HG03064 (cell line): ENCODE measurements at regions not wholly inside any gene's neighbourhood (a gene's known extent, or its start where the extent isn't known, plus 50 kb on each side); places are given as distances from the start of the nearest gene placed in this dataset.

Experiments
- ATAC-seq: cut with Tn5 transposase; IDR thresholded peaks from one replicate; pipeline ENCODE4 v1.9.1; 2021; ENCODE audit warnings: low read depth; ENCODE audit not compliant: unreplicated experiment

DNA sequence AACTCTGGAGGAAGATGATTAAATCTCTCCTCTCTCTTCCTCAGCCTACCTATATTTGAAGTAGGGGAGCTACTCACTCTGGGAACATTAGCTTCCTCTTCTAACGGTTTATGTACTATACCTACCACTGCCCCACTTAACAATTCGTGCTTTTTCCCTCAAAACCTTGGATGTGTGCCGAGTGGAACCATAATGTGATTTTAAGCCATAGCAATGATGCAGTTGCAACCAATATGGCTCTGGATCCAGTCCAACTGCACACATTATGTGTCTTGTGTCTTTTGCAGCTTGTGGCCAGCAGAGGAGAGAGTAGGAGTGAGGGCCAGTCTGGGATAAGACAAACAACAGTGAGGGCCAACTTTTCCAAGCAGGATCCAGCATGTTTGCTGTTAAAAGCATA, 170.7 kb downstream of the GATA3 start:
- ATAC-seq: no peak

DNA sequence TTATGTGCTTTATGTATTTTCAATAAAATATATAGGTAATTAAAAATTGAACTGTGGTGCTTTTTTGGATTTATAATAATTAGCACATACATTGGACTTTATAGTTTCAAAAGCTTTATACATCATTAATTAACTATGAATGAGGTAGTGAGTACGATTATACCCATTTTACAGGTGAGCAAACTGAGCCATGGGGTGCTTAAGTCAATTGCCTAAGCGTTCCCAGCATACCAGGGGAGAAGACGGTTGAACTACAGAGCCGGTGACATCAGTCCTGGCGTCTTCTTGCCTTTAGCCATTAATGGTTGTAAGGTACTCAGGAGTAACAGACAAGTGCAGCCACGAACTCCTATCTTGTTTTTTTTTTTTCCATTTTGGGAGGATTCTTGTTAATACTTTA, 172.8 kb downstream of the GATA3 start:
- ATAC-seq: no peak

DNA sequence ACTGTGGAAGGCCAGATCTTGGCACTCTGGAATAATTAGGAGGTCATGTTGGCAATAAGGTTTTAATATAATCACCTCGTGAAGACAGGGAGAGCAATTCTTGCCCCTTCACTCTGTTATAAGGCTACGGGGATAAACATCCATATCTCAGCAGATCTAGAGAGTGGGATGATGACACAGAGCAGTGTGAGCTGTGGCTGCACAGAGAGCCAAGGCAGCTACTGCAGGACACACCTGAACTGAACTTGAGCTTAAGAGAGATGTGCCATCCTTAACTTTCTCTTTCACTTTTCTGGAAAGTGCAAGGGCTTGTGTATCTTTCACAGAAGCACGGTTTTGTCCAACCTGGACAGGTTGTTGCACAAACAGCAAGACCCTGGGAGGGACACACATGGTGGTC, 174.7 kb downstream of the GATA3 start:
- ATAC-seq: no peak

DNA sequence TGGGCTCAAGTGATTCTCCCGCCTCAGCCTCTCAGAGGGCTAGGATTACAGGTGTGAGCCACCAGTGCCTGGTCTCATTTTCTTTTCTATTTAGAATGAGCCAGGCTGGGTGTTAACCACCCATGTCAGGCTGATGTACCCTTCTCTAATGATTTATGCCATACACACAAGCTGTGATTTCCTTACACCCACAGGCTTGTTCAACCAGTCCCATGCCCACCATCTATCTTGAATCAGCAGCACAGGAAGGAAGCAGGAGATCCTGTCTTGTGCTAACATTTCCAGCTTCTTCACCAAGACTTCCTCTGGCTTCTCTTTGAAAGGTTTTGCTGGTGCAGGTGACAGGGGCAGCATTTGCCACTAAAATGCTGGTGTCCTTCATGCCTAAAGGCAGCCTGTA, 176.4 kb downstream of the GATA3 start:
- ATAC-seq: no peak

DNA sequence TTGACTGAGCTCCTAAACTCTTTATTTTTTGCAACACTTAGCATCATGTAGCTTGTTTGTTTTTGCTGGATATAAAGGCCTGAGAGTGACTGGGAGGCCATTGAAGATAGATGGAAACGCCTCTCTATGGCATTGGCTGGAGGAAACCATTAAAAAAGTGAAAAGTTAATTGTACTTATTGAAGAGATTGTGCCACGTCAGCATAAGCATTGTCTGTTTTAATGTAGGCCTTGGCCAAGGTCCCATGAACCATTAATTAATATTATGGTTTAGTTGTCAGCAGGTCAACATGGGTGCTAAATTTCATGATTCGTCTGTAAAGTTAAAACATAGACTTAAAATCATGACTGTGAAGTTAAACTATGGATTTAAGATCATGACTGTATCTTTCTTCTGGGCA, 178.6 kb downstream of the GATA3 start:
- no peak for ATAC-seq

DNA sequence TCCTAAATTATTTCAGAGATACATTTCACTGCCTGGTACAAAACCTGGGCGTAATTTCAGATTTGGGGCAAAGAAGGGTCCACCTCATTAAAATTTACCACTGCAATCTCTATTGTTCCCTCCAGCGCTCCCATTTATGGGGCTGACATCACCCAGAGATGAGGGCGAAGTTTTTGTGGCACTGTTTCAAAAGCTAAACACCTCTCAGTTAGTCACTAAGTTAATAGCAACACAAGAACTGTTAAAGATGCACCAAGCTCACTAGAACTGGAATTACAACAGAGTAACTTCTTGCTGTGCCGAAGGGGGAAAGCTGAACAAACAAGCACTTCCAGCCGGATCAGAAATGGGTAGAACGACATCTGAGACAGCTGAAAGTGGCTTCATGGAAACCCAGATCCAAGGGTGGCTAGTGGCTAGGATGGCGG, 179.4 kb downstream of the GATA3 start:
- no peak for ATAC-seq

DNA sequence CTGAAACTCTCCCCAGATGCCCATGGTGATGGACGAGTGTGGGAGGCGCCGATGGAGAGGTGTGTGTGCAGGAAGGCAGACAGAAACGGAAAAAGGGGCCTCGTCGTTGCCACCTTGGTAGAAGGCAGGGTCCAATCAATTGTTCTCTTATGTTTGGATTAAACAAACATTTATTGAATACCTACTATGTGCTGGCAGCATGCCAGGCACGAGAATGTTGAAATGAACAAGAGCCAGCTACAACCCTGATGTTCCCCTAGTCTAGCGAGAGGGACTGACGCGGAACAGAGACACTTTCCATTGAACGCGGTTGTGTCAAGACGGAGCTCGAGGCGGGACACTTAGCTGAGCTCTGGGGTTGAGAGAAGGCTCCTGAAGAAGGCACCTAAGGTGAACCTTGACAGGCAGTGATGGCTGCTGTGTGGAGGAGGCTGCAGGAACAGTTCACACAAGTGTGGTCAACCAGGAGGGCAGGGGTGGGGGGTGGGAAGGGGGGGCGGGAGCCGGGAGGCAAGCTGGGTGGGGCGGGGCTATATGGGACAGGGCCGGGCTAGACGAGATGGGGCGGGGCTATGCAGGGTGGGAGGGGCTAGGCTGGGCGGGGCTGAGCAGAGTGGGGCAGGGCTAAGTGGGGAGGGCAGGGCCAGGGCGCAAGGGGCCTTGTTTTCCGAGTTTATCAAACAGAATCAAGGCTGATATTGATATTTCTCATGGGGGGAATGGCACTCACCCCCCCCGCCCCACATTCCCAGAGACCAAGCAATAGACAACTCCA, 181.0 kb downstream of the GATA3 start:
- ATAC-seq: no peak

DNA sequence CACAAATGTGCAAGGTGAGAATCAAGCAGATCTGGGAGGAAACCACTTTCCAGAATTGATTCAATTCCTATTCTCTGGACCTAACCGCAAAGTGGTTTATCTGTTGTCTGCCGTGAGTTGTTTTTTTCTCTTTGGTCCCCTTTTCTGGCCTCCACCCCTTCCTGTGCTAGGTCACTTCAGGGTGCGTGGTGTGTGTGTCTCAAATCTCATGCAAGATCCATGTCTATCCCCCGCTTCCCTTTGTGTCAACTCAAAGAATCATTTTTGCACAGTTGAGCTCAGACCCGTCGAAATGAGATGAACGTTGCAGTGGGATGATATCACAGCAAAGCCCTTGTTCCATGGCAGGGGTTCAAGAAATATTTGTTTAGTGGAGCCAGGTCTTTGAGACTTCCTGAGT, 184.5 kb downstream of the GATA3 start:
- ATAC-seq: no peak

DNA sequence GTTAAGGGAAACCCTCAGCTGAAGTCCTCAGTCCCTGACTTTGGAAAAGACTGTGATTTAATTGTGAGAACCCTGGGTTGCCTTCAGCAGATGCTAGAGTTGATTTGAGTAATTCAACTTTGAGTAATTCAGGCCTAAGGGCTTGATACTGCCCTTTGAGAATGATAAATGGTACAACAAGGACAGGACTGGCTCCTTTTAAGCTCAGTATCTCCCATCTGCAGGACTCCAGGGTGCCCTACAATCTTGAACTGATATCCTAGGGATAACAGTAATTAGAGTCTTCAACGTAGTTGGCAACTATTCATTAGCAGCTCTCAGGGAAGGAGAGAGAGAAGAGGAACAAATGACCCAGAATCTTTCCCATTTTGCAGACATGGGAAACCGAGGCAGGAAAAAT, 186.4 kb downstream of the GATA3 start:
- ATAC-seq: no peak

DNA sequence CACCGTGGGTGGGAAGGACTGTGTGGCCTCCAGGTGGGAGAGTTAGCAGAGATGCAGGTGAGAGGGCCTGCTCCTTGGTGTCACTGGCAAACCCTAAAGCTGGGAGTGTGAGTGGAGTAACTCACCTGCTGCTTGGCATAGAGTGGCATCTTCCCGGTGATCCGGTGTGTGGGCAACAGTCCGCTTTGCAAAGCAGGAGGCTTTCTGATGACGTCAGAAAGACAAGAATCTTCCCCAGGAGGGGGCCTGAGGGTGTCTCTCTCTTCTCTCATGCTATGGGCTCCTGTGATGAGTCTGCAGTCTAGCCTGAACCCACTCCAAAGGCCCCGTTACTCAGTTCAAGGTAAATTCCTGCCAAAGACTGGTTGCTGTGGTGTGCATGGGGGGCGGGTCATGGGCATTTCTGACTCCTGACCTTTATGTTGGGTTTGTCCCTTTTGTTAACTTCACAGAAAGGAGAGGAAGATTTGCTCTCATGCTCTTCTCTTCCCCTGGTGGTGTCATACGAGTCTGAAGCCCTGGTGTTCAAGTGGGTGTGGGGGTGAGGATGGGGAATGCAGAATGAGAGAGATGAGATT, 187.9 kb downstream of the GATA3 start:
- no peak for ATAC-seq

DNA sequence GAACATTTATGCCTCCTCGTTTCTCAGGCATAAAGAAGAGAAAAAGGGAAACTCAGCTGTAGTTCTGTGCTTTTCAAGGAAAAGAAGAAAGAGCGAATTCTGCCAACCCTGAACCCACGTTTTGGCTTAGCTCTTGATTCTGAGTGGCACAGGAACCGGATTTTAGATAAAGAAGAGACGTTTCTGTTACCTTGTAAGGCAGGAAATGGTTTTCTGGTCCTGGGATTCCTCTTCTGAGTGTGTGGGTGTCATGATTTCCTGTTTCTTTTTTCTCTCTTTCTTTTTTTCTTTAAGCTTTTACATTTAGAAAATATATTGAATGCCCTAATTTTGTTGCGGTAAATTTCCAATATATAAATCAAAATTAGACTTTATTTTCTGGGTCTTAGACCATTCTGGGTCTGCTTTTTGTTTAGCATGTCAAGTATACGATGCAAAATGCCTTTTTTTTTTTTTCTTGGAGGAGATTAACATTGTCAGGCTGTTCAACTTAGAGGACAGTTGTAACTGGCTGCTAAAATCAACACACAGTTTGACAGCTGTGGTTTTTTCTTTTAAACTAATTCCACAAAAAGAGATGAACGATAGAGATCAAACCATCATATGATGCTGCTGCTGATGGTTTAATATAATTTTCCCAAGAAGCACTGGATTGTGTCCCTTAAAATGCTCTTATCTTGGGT, 190.8 kb downstream of the GATA3 start:
- no peak for ATAC-seq

DNA sequence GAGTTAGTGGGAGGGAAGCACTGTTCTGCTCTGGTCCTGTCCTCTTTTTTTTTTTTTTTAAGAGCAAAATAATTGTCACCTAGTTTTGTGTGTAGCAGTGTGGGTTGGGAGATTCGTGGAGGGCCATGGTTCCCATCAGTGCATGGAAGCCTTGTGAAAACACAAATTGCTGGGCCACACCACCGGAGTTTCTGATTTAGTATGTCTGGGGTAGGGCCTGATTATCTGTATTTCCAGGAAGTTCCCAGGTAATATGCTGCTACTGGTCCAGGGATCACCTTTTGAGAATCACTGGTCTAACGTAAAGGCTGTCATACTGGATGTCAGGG, 191.3 kb downstream of the GATA3 start:
- ATAC-seq: no peak

DNA sequence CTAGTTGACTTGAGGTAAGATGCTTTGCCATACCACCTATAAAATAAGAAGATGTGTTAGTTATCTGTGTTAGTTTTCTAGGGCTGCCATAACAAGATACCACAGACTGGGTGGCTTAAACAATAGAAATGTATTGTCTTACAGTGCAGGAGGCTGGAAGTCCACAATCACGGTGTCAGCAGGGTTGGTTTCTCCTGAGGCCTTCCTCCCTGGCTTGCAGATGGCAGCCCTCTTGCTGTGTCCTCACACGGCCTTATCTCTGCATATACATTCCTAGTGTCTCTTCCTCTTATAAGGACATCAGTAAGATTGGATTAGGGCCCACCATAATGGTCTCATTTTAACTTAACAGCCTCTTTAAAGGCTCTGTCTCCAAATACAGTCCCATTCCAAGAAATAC, 192.1 kb downstream of the GATA3 start:
- ATAC-seq: no peak

DNA sequence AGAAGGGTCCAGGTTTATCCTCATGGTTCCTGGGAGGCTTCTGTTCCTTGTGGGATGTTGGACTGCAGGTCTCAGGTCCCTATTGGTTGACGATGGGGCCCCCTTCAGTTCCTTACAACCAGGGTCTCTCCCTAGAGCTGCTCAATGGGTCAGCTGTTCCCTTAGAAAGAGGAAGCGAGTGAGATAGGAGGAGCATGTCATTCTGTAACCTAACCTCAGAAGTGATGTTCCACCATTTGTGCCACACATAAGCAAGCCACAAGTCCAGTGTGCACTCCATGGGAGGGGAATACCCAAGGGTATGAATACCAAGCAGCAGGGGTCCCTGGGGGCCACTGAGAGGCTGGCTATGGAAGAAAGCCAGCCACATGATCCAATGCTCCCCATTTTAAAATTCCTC, 192.7 kb downstream of the GATA3 start:
- no peak for ATAC-seq

DNA sequence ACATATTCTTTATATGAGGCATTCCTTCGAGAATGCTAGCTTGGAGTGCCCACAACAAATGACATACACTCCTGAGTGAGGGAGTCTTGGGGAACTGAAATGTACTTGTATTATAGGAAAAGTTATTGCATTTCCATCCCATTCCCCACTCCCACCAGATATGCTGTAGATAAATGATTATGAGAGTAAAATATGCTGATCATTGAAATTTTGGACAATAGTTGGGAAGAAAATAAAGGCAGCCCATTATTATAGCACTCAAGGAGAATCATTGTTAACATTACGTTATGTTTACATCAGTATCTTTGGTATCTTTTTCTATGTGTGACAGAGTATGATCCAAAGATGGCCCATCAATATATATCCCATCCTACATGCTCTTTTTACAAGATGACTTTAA, 194.4 kb downstream of the GATA3 start:
- ATAC-seq: no peak

DNA sequence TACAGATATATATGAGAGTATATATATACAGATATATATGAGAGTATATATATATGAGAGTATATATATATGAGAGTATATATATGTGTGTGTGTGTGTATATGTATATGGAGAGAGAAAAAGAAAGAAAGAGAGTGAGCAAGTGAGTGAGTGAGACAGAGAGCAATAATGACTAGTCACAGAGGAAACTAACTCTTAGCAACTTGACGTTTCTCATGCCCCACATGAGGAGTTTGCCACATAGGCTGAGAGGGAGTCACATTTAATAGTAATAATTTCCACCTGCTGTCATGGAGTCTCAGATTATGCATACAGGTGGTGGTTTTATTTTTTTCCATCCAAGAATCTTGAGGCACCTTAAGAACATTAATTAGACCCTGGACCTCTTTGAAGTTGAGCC, 199.9 kb downstream of the GATA3 start:
- ATAC-seq: no peak

DNA sequence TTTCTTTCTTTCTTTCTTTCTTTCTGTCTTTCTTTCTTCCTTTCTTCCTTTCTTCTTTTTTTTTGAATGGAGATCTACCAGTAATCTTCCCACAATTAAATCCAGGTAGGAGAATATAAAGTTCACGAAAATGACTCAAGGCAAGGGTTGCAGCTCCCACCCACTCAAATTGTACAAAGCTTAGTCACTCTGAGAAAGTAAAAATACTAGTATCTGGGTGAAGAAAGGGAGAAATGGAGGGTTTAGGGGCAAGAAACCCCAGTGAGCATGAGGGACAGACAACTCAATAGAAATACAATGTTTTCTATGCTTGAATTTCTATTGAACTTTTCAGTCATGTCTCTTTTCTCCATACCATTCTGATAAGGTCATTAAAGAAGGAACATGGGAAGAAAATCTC, 200.8 kb downstream of the GATA3 start:
- no peak for ATAC-seq

DNA sequence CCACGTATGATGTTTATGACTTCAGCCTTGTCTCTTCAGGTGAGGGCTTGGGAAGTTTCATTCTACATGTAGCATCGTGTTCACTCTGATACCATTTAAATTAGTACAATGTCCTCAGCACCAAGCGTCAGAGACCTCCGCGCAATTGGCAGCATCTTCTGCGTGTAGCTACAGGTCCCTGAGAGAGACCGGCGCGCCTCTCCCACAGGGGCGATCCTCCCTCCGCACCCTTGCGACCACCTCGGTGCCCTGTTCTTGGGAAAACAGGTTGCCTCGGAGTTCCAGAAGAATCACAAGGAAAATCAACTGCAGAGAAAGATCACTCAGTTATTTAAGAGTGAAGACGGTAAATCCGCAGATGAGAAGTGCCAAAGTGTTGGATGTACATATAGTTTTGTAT, 206.2 kb downstream of the GATA3 start:
- no peak for ATAC-seq

DNA sequence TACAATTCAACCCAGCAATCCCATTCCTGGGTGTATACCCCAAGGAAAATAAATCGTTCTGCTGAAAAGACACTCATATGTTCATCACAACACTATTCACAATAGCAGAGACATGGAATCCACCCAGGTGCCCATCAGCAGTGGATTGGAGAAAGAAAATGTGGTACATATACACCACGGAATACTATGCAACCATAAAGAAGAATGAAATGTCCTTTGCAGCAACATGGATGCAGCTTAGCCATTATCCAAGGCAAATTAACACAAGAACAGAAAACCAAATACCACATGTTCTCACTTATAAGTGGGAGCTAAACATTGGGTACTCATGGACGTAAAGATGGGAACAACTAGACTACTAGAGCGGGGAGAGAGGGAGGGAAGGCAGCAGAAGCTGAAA, 207.8 kb downstream of the GATA3 start:
- no peak for ATAC-seq

DNA sequence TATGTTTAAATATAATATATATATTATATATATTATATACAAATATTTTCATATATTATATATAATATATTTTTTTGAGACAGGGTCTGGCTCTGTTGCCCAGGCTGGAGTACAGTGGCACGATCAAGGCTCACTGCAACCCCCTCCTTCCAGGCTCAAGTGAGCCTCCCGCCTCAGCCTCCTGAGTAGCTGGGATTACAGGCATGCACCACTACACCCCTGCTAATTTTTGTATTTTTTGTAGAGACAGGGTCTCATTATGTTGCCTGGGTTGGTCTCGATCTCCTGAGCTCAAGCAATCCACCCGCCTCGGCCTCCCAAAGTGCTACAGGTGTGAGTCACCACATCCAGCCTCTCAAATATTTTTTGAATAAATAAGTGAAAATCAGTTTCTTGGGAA, 215.5 kb downstream of the GATA3 start:
- ATAC-seq: no peak

DNA sequence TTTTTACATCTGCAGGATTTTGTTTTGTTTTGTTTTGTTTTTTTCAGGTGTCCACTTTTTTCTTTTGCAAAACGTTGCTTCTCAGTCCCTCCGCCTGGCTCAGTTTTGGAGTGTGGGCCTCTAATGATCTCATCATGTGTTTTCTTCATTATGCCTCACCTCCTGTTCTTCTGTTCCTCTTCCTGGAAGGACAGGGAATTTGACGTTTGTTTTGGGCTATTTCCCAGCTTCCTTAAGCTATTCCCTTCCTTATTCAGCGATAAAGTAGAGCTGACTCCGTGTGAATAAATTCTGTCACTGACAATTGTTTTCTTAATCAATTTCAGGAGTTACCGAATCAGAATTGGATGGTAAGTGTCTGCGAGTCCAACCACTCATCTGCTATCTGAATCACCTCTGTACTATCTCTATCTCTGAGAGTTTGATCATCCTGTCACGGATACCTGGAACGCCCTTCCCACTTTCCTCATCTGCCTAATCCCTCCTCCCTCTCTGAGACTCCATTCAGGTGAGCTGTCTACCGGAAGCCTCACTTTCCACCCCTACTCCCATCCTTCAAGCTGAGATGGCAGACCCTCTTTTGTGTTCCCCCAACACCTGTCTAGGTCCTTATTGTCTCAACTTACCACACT, 218.4 kb downstream of the GATA3 start:
- no peak for ATAC-seq

DNA sequence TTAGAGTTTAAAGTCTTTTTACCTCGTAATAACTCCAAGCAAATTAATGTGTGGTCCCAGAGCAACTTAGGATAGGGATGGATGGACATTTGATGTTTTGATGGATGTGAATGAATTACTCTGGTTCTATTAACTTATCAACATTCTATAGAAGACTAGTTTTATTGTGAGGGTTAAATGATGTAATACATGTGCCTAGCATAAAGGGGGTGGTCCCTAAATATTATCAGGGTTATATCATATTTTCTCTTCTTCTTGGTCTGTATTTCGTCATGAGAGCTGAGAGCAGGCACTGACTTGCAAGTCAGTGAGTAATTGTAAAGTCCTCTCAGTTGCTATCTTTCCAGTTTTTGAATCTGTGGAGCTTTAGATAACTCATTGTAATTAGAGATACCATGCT, 219.3 kb downstream of the GATA3 start:
- no peak for ATAC-seq
